IMR-90 (cell line): ENCODE measurements at regions not wholly inside any gene's neighbourhood (a gene's known extent, or its start where the extent isn't known, plus 50 kb on each side); places are given as distances from the start of the nearest gene placed in this dataset.

Experiments used
- ATAC-seq: fragments of 200-7000 bp; cut with Tn5 transposase; 2 replicates; pipeline ENCODE4 v1.9.1; 2020; ENCODE audit warnings: low read depth, mild to moderate bottlenecking, moderate library complexity
- BruUV-seq: library from RNA; stranded (reverse); fragments of 400-500 nt; replicated peaks from 2 replicates; lab custom pipeline; 2021; lab: Mats Ljungman, UMichigan
- CTCF ChIA-PET: fragments of 300-600 bp; formaldehyde crosslinking; extraction: SDS; loops from one replicate; lab custom pipeline; 2021; ENCODE audit warnings: antibody characterized with exemption; lab: Yijun Ruan, JAX
- POLR2A ChIA-PET: fragments of 300-600 bp; sonication (Branson Sonifier 250); formaldehyde crosslinking; loops from one replicate; lab custom pipeline; 2022; ENCODE audit warnings: antibody characterized with exemption; ENCODE audit not compliant: unreplicated experiment; lab: Charles Lee
- DNase-seq: peaks from one replicate; pipeline ENCODE4 v3.0.0; 2013
- H2AFZ ChIP-seq: replicated peaks from 2 replicates; pipeline ENCODE3; 2013; ENCODE audit warnings: low read length, mild to moderate bottlenecking; ENCODE audit not compliant: poor library complexity
- H2AK5ac ChIP-seq: 2 replicates; pipeline ENCODE4 v1.6.1; 2013; ENCODE audit warnings: low read depth, low read length, inconsistent platforms
- H2AK9ac ChIP-seq: replicated peaks from 2 replicates; pipeline ENCODE3; 2013; ENCODE audit warnings: mild to moderate bottlenecking, low read depth, low read length, moderate library complexity; ENCODE audit not compliant: poor library complexity
- H2BK120ac ChIP-seq: 2 replicates; pipeline ENCODE4 v1.6.1; 2013; ENCODE audit warnings: low read depth, low read length, inconsistent platforms
- H2BK15ac ChIP-seq: 3 replicates; pipeline ENCODE4 v1.6.1; 2013; ENCODE audit warnings: low read depth, low read length, inconsistent platforms
- H2BK20ac ChIP-seq: 2 replicates; pipeline ENCODE4 v1.6.1; 2013; ENCODE audit warnings: low read depth, mild to moderate bottlenecking, inconsistent platforms, low read length, moderate library complexity
- H2BK5ac ChIP-seq: 2 replicates; pipeline ENCODE4 v1.6.1; 2013; ENCODE audit warnings: mild to moderate bottlenecking, low read depth, low read length, inconsistent platforms; ENCODE audit not compliant: poor library complexity, severe bottlenecking
- H3K14ac ChIP-seq: replicated peaks from 2 replicates; pipeline ENCODE4 v1.6.1; 2013; ENCODE audit warnings: low read depth, low read length, inconsistent platforms
- H3K18ac ChIP-seq: 2 replicates; pipeline ENCODE4 v1.6.1; 2013; ENCODE audit warnings: low read depth, low read length, control low read depth
- H3K23ac ChIP-seq: 2 replicates; pipeline ENCODE4 v1.6.1; 2013; ENCODE audit warnings: low read depth, low read length, inconsistent platforms
- H3K27ac ChIP-seq: 2 replicates; pipeline ENCODE4 v1.5.1; 2013; ENCODE audit warnings: mild to moderate bottlenecking, control low read depth, low read length; ENCODE audit not compliant: insufficient read depth
- H3K27me3 ChIP-seq: 2 replicates; pipeline ENCODE4 v1.6.1; 2013; ENCODE audit warnings: low read length; ENCODE audit not compliant: control insufficient read depth, insufficient read depth
- H3K36me3 ChIP-seq: 2 replicates; pipeline ENCODE4 v1.6.1; 2013; ENCODE audit warnings: low read length, mixed read lengths; ENCODE audit not compliant: control insufficient read depth, insufficient read depth
- H3K4ac ChIP-seq: 2 replicates; pipeline ENCODE4 v1.6.1; 2013; ENCODE audit warnings: low read depth, low read length, inconsistent platforms
- H3K4me1 ChIP-seq: 2 replicates; pipeline ENCODE4 v1.6.1; 2013; ENCODE audit warnings: low read length, mixed read lengths; ENCODE audit not compliant: control insufficient read depth, insufficient read depth
- H3K4me2 ChIP-seq: 2 replicates; pipeline ENCODE4 v1.6.1; 2013; ENCODE audit warnings: low read depth, mild to moderate bottlenecking, control low read depth, low read length, moderate library complexity
- H3K4me3 ChIP-seq: 2 replicates; pipeline ENCODE4 v1.5.1; 2013; ENCODE audit warnings: low read depth, mild to moderate bottlenecking, control low read depth, low read length, moderate library complexity; ENCODE audit not compliant: insufficient read depth
- H3K56ac ChIP-seq: 2 replicates; pipeline ENCODE4 v1.6.1; 2013; ENCODE audit warnings: low read length, inconsistent platforms; ENCODE audit not compliant: insufficient read depth; ENCODE audit errors: extremely low read depth
- H3K79me1 ChIP-seq, 2 experiments: 2 replicates each; pipeline ENCODE4 v1.6.1; 2013; ENCODE audit warnings: low read length in 2 of 2, inconsistent platforms in 1 of 2, low read depth in 1 of 2
- H3K9ac ChIP-seq: 2 replicates; pipeline ENCODE4 v1.6.1; 2013; ENCODE audit warnings: low read depth, low read length, control low read depth
- H3K9me1 ChIP-seq: 2 replicates; pipeline ENCODE4 v1.6.1; 2013; ENCODE audit warnings: low read length, inconsistent platforms; ENCODE audit not compliant: insufficient read depth
- H3K9me3 ChIP-seq: 2 replicates; pipeline ENCODE4 v1.6.1; 2013; ENCODE audit warnings: low read length; ENCODE audit not compliant: control insufficient read depth, insufficient read depth
- H4K20me1 ChIP-seq: 2 replicates; pipeline ENCODE4 v1.6.1; 2013; ENCODE audit warnings: low read length, inconsistent platforms; ENCODE audit not compliant: insufficient read depth
- H4K5ac ChIP-seq: 2 replicates; pipeline ENCODE4 v1.6.1; 2013; ENCODE audit warnings: mild to moderate bottlenecking, low read depth, low read length, control low read depth
- H4K8ac ChIP-seq, 2 experiments: 2 replicates each; pipeline ENCODE4 v1.6.1; 2013; ENCODE audit warnings: low read depth in 2 of 2, low read length in 2 of 2, control low read depth in 1 of 2, inconsistent platforms in 1 of 2
- H4K91ac ChIP-seq: 2 replicates; pipeline ENCODE4 v1.6.1; 2013; ENCODE audit warnings: low read depth, low read length, inconsistent platforms; ENCODE audit not compliant: insufficient read depth
- BHLHE40 ChIP-seq: fragments of 150-350 bp; IDR thresholded peaks from 2 replicates; pipeline ENCODE4 v1.6.1; 2016; ENCODE audit warnings: mild to moderate bottlenecking, low read depth, low read length
- CEBPB ChIP-seq: IDR thresholded peaks from 2 replicates; pipeline ENCODE4 v1.6.1; 2012; ENCODE audit warnings: low read depth, low read length, improper control_type of control experiment
- CHD1 ChIP-seq: IDR thresholded peaks from 2 replicates; pipeline ENCODE4 v1.6.1; 2012; ENCODE audit warnings: low read depth, low read length, improper control_type of control experiment
- FOS ChIP-seq: fragments of 150-350 bp; IDR thresholded peaks from 2 replicates; pipeline ENCODE4 v1.6.1; 2016; ENCODE audit warnings: low read depth, low read length
- MAFK ChIP-seq: IDR thresholded peaks from 2 replicates; pipeline ENCODE4 v1.6.1; 2012; ENCODE audit warnings: low read depth, low read length, improper control_type of control experiment
- MAZ ChIP-seq: IDR thresholded peaks from 2 replicates; pipeline ENCODE4 v1.6.1; 2012; ENCODE audit warnings: low read depth, mild to moderate bottlenecking, low read length, improper control_type of control experiment, moderate library complexity, borderline replicate concordance
- MXI1 ChIP-seq: IDR thresholded peaks from 2 replicates; pipeline ENCODE4 v1.6.1; 2012; ENCODE audit warnings: low read depth, mild to moderate bottlenecking, low read length, moderate library complexity, borderline replicate concordance
- NFE2L2 ChIP-seq: fragments of 150-350 bp; IDR thresholded peaks from 2 replicates; pipeline ENCODE4 v1.6.1; 2016; ENCODE audit warnings: low read depth, mild to moderate bottlenecking, low read length
- POLR2A ChIP-seq: IDR thresholded peaks from 2 replicates; pipeline ENCODE4 v1.6.1; 2012; ENCODE audit warnings: mild to moderate bottlenecking, low read depth, low read length
- RAD21 ChIP-seq: IDR thresholded peaks from 2 replicates; pipeline ENCODE4 v1.6.1; 2012; ENCODE audit warnings: low read length, improper control_type of control experiment
- RCOR1 ChIP-seq: IDR thresholded peaks from 2 replicates; pipeline ENCODE4 v1.6.1; 2012; ENCODE audit warnings: mild to moderate bottlenecking, low read length, improper control_type of control experiment; ENCODE audit not compliant: insufficient replicate concordance
- RFX5 ChIP-seq: IDR thresholded peaks from 2 replicates; pipeline ENCODE4 v1.8.0; 2012; ENCODE audit warnings: low read depth, mild to moderate bottlenecking, low read length, moderate library complexity
- SMC3 ChIP-seq: fragments of 150-350 bp; IDR thresholded peaks from 2 replicates; pipeline ENCODE4 v1.6.1; 2016; ENCODE audit warnings: low read depth, mild to moderate bottlenecking, antibody characterized with exemption, low read length, moderate library complexity
- WGBS, 2 experiments: methylation state at CpG; one replicate each; pipeline versions ENCODE4 v1.1.5 to v1.1.7; 2013; ENCODE audit warnings: missing lambda C conversion rate in 2 of 2; ENCODE audit not compliant: insufficient read length in 1 of 2; ENCODE audit errors: extremely low coverage in 2 of 2; 5-methylcytosine and 5-hydroxymethylcytosine counted together
- dilution Hi-C: fragments of 300-500 bp; cut with HindIII; formaldehyde crosslinking; loops from one replicate; pipeline ENCODE4 v1.14.3; 2018; ENCODE audit warnings: low sequenced_read_pairs; ENCODE audit not compliant: unreplicated experiment
- in situ Hi-C: fragments of 300-500 bp; cut with MboI; formaldehyde crosslinking; loops from 3 replicates; pipeline ENCODE4 v1.14.3; 2019; ENCODE audit warnings: low sequenced_read_pairs, inconsistent platforms, mixed read lengths
- intact Hi-C: fragments of 100-400 bp; cut with micrococcal nuclease; formaldehyde crosslinking; loops from 2 replicates; pipeline ENCODE4 v1.10.0; 2022
- TF ChIP-seq, protein P1 (sequence below): conservative IDR thresholded peaks from 2 replicates; pipeline ENCODE4 v1.5.1; 2012; ENCODE audit warnings: mild to moderate bottlenecking, low read depth, low read length, improper control_type of control experiment
- TF ChIP-seq, protein P2 (sequence below): fragments of 150-350 bp; IDR thresholded peaks from 2 replicates; pipeline ENCODE4 v1.6.1; 2017; ENCODE audit warnings: mild to moderate bottlenecking, antibody characterized with exemption, low read length, low read depth
- TF ChIP-seq, protein P3 (sequence below): fragments of 150-350 bp; IDR thresholded peaks from 2 replicates; pipeline ENCODE4 v1.6.1; 2016; ENCODE audit warnings: low read depth, mild to moderate bottlenecking, low read length, moderate library complexity, borderline replicate concordance

DNA sequence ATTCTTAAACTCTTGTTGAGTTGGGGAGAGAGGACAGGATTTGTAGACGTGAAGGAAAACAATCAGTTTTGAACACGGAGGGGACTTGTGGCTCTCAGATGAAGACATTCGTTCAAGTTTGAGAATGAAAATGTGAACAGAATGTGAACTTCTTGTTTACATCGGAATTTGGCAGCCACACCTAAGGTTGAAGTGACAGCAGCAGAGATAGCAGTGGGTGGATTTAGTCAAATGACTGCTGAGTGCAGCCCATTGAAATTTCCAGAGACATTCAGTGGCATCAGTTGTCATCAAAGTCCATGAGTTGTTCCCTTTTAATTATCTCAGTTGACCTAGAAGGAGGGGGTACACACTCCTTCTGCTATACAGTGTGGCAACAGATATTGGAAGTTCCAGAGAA is 280.0 kb downstream of the SEMA3D start:
- Histone ChIP-seq H3K18ac (no peak overlapping the region), H4K20me1 (no peaks in the 10 kb centered on the region), H2BK15ac (no peak overlapping the region), H4K8ac (no peak overlapping the region), H2AK5ac (no peak overlapping the region), H3K4me2 (no peak overlapping the region), H3K4me1 (no peaks in the 10 kb centered on the region), H2AFZ (no peak overlapping the region), H3K9me3 (no peaks in the 10 kb centered on the region), H4K91ac (no peak overlapping the region), H3K23ac (no peak overlapping the region), H2BK120ac (no peak overlapping the region), H2AK9ac (no peak overlapping the region), H2BK5ac (no peak overlapping the region), H2BK20ac (no peak overlapping the region), H3K27ac (no peak overlapping the region), H3K4me3 (no peak overlapping the region), H3K14ac (no peak overlapping the region), H3K27me3 (no peaks in the 10 kb centered on the region), H3K56ac (no peak overlapping the region), H3K79me1 (no peaks in the 10 kb centered on the region), H3K36me3 (no peaks in the 10 kb centered on the region), H3K9me1 (no peaks in the 10 kb centered on the region), H3K9ac (no peak overlapping the region), H4K5ac (no peak overlapping the region), H3K4ac (no peak overlapping the region)
- 90% methylated on average over 2 of the region's 4 CpGs; no CpG with 5 or more reads in 1 of the 2 experiments for WGBS, 2 experiments
- DNase-seq: no peak
- CTCF ChIA-PET: no interaction called here
- no peak for TF ChIP-seq SMC3
- TF ChIP-seq NFE2L2: no peak
- TF ChIP-seq, protein P1, sequence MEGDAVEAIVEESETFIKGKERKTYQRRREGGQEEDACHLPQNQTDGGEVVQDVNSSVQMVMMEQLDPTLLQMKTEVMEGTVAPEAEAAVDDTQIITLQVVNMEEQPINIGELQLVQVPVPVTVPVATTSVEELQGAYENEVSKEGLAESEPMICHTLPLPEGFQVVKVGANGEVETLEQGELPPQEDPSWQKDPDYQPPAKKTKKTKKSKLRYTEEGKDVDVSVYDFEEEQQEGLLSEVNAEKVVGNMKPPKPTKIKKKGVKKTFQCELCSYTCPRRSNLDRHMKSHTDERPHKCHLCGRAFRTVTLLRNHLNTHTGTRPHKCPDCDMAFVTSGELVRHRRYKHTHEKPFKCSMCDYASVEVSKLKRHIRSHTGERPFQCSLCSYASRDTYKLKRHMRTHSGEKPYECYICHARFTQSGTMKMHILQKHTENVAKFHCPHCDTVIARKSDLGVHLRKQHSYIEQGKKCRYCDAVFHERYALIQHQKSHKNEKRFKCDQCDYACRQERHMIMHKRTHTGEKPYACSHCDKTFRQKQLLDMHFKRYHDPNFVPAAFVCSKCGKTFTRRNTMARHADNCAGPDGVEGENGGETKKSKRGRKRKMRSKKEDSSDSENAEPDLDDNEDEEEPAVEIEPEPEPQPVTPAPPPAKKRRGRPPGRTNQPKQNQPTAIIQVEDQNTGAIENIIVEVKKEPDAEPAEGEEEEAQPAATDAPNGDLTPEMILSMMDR: no peak
- TF ChIP-seq, protein P2, sequence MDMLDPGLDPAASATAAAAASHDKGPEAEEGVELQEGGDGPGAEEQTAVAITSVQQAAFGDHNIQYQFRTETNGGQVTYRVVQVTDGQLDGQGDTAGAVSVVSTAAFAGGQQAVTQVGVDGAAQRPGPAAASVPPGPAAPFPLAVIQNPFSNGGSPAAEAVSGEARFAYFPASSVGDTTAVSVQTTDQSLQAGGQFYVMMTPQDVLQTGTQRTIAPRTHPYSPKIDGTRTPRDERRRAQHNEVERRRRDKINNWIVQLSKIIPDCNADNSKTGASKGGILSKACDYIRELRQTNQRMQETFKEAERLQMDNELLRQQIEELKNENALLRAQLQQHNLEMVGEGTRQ: no peak
- no peak for TF ChIP-seq FOS
- TF ChIP-seq, protein P3, sequence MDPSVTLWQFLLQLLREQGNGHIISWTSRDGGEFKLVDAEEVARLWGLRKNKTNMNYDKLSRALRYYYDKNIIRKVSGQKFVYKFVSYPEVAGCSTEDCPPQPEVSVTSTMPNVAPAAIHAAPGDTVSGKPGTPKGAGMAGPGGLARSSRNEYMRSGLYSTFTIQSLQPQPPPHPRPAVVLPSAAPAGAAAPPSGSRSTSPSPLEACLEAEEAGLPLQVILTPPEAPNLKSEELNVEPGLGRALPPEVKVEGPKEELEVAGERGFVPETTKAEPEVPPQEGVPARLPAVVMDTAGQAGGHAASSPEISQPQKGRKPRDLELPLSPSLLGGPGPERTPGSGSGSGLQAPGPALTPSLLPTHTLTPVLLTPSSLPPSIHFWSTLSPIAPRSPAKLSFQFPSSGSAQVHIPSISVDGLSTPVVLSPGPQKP: no peak
- TF ChIP-seq RCOR1: no peak
- TF ChIP-seq RFX5: no peak
- TF ChIP-seq RAD21: no peak
- TF ChIP-seq MXI1: no peak
- TF ChIP-seq POLR2A: no peak
- no peak for TF ChIP-seq MAZ
- TF ChIP-seq CHD1: no peak
- no peak for TF ChIP-seq CEBPB
- TF ChIP-seq BHLHE40: no peak
- no peak for TF ChIP-seq MAFK
- no TSS peak for BruUV-seq
- ATAC-seq: no peak
- intact Hi-C loops (no loop called here), in situ Hi-C loops (no loop called here), dilution Hi-C loops (no loop called here)
- POLR2A ChIA-PET: no interaction called here
